Right renal cortex interstitium (tissue), 3 donors: ENCODE measurements at regions not wholly inside any gene's neighbourhood (a gene's known extent, or its start where the extent isn't known, plus 50 kb on each side); places are given as distances from the start of the nearest gene placed in this dataset.
A peak's percentile ranks its signal among the peaks of the same experiment; 100 is the strongest.
"Not testable (repeated sequence)": the region's sequence is repeated elsewhere in the genome, so short reads cannot be mapped to it uniquely, and the experiment has no call there.

Experiments
- DNase-seq, 3 donors: peaks; one replicate each; pipeline ENCODE4 v3.0.0-alpha.2; 2013; ENCODE audit warnings: low read depth in 3 of 3, low spot score in 2 of 3

- not testable (repeated sequence) for DNase-seq
These were observed 66.2 kb upstream of the PAPPA2 start for GRCh38 chr1:176396604-176397395.

GRCh38 chr1:176391621-176392020, 71.4 kb upstream of the PAPPA2 start:
- DNase-seq: no peak

- no peak for DNase-seq
These were observed 78.1 kb upstream of the PAPPA2 start for GRCh38 chr1:176384841-176385240.

- DNase-seq: no peak
These were observed 80.8 kb upstream of the PAPPA2 start for GRCh38 chr1:176382163-176382562.

- DNase-seq: no peak
These were observed 83.2 kb upstream of the PAPPA2 start for GRCh38 chr1:176379626-176380339.

GRCh38 chr1:176374967-176375569, 87.9 kb upstream of the PAPPA2 start:
- peak; percentile 57 to 69 (median 65) for DNase-seq

- DNase-seq: no peak
These were observed 98.6 kb upstream of the PAPPA2 start for GRCh38 chr1:176364236-176364905.

- DNase-seq: not testable (repeated sequence)
These were observed 113.8 kb upstream of the PAPPA2 start for GRCh38 chr1:176349135-176349715.

GRCh38 chr1:176341656-176342055, 121.3 kb upstream of the PAPPA2 start:
- DNase-seq: no peak

GRCh38 chr1:176338877-176339276, 124.1 kb upstream of the PAPPA2 start:
- DNase-seq: no peak

GRCh38 chr1:176330782-176331181, 123.7 kb upstream of the COP1 start:
- DNase-seq: peak in 1 of 3 donors; percentile 21

- DNase-seq: no peak
These were observed 118.6 kb upstream of the COP1 start for GRCh38 chr1:176325664-176326063.

GRCh38 chr1:176323472-176323871, 116.4 kb upstream of the COP1 start:
- DNase-seq: no peak

GRCh38 chr1:176315519-176316220, 108.6 kb upstream of the COP1 start:
- no peak for DNase-seq

GRCh38 chr1:176296602-176297001, 89.5 kb upstream of the COP1 start:
- DNase-seq: not testable (repeated sequence)

- no peak for DNase-seq
These were observed 78.9 kb upstream of the COP1 start for GRCh38 chr1:176285996-176286395.

GRCh38 chr1:176271572-176271971, 64.5 kb upstream of the COP1 start:
- no peak for DNase-seq
